Fibroblast of mammary gland (primary cell): ENCODE measurements at regions not wholly inside any gene's neighbourhood (a gene's known extent, or its start where the extent isn't known, plus 50 kb on each side); places are given as distances from the start of the nearest gene placed in this dataset.

ENCODE experiments used
- DNase-seq: peaks from one replicate; pipeline ENCODE4 v3.0.0-alpha.2; 2010; ENCODE audit warnings: low read depth
- H3K4me3 ChIP-seq: 2 replicates; pipeline ENCODE4 v1.5.1; 2011; ENCODE audit warnings: low read depth, mild to moderate bottlenecking, low read length, moderate library complexity; ENCODE audit not compliant: control insufficient read depth
- CTCF ChIP-seq: conservative IDR thresholded peaks from 2 replicates; pipeline ENCODE4 v1.5.1; 2011; ENCODE audit warnings: low read depth, low read length, inconsistent platforms; ENCODE audit not compliant: control insufficient read depth, insufficient read depth

GRCh38 chr4:11480683-11481082 is 52.0 kb upstream of the HS3ST1 start:
- H3K4me3 ChIP-seq: no peak overlapping the region
- no peak for DNase-seq
- no peak for TF ChIP-seq CTCF
